MM.1S (cell line): ENCODE measurements at regions not wholly inside any gene's neighbourhood (a gene's known extent, or its start where the extent isn't known, plus 50 kb on each side); places are given as distances from the start of the nearest gene placed in this dataset.

Experiments
- DNase-seq: peaks from one replicate; pipeline ENCODE4 v3.0.0-alpha.2; 2015
- H2AFZ ChIP-seq: fragments of 300-600 bp; sonication (generic); 2 replicates; pipeline ENCODE4 v1.6.0; 2016; ENCODE audit warnings: antibody characterized with exemption, low read length
- H3F3A ChIP-seq: fragments of 300-600 bp; sonication (generic); 2 replicates; pipeline ENCODE4 v1.6.1; 2016; ENCODE audit warnings: mild to moderate bottlenecking, antibody characterized with exemption, low read length, moderate library complexity, mixed read lengths; ENCODE audit not compliant: insufficient read depth
- H3K27ac ChIP-seq: fragments of 300-600 bp; sonication (generic); 2 replicates; pipeline ENCODE4 v1.5.1; 2016; ENCODE audit warnings: mild to moderate bottlenecking, low read length
- H3K27me3 ChIP-seq: fragments of 300-600 bp; sonication (generic); replicated peaks from 2 replicates; pipeline ENCODE4 v1.6.0; 2016; ENCODE audit warnings: low read length; ENCODE audit not compliant: insufficient read depth
- H3K36me3 ChIP-seq: fragments of 300-600 bp; sonication (generic); replicated peaks from 2 replicates; pipeline ENCODE4 v1.6.1; 2016; ENCODE audit warnings: mild to moderate bottlenecking, low read length, mixed read lengths; ENCODE audit not compliant: insufficient read depth
- H3K4me1 ChIP-seq: fragments of 300-600 bp; sonication (generic); 2 replicates; pipeline ENCODE4 v1.6.1; 2016; ENCODE audit warnings: low read length, mixed read lengths
- H3K4me2 ChIP-seq: fragments of 300-600 bp; sonication (generic); 2 replicates; pipeline ENCODE4 v1.6.0; 2016; ENCODE audit warnings: low read depth, low read length
- H3K4me3 ChIP-seq: fragments of 300-600 bp; sonication (generic); 2 replicates; pipeline ENCODE4 v1.5.1; 2016; ENCODE audit warnings: low read length, mixed read lengths
- H3K79me2 ChIP-seq: fragments of 300-600 bp; sonication (generic); 2 replicates; pipeline ENCODE4 v1.6.1; 2016; ENCODE audit warnings: mixed run types, low read length, mixed read lengths
- H3K9ac ChIP-seq: fragments of 300-600 bp; sonication (generic); 2 replicates; pipeline ENCODE4 v1.6.1; 2016; ENCODE audit warnings: low read length, mixed read lengths
- H3K9me2 ChIP-seq: fragments of 300-600 bp; sonication (generic); replicated peaks from 2 replicates; pipeline ENCODE4 v1.6.1; 2016; ENCODE audit warnings: mild to moderate bottlenecking, low read length, mixed read lengths; ENCODE audit not compliant: insufficient read depth
- H3K9me3 ChIP-seq: fragments of 300-600 bp; sonication (generic); replicated peaks from 2 replicates; pipeline ENCODE4 v1.6.1; 2016; ENCODE audit warnings: mild to moderate bottlenecking, low read length, mixed read lengths; ENCODE audit not compliant: insufficient read depth
- H4K20me1 ChIP-seq: fragments of 300-600 bp; sonication (generic); 2 replicates; pipeline ENCODE4 v1.6.1; 2016; ENCODE audit warnings: mild to moderate bottlenecking, low read length, moderate library complexity, mixed read lengths; ENCODE audit not compliant: insufficient read depth
- EZH2 ChIP-seq: fragments of 300-600 bp; sonication (generic); optimal IDR thresholded peaks from 2 replicates; pipeline ENCODE3; 2017; ENCODE audit warnings: low read depth, mild to moderate bottlenecking, antibody characterized with exemption, low read length, mixed read lengths
- EZH2phosphoT487 ChIP-seq: fragments of 300-600 bp; sonication (generic); IDR thresholded peaks from 2 replicates; pipeline ENCODE4 v1.6.1; 2018; ENCODE audit warnings: antibody characterized with exemption, low read length
- TF ChIP-seq, protein P1 (sequence below): fragments of 300-600 bp; sonication (generic); IDR thresholded peaks from 2 replicates; pipeline ENCODE4 v1.5.1; 2016; ENCODE audit warnings: antibody characterized with exemption, low read length, mixed read lengths

DNA sequence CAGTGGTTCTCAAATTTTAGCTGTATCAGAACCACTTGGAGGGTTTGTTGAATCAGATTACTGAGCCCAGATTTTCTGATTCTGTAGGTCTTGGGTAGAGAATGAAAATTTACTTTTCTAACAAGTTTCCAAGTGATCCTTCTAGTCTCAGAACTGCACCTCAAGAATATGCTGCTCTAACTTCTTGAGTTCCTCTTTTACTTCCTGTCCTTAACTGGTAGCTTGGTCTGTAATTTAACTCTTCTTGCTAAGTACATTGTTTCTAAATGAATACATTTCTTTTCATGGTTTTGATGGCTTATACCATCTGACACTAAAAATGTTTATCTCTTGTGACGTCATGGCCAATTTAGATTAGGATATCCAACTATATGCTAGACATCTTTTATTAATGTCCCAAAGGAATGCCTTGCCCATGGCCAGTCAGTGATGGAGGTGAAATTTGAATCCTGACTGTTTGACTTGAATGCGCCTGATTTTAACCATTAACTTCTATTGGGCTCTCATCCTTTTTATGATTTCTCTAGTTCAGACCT is 262.6 kb upstream of the NAALADL2 start:
- no peak overlapping the region for H3K27ac ChIP-seq
- no peak overlapping the region for H3K4me2 ChIP-seq
- H3K27me3 ChIP-seq = no peaks in the 10 kb centered on the region
- H4K20me1 ChIP-seq = no peaks in the 10 kb centered on the region
- no peaks in the 10 kb centered on the region for H3K79me2 ChIP-seq
- H3K4me3 ChIP-seq = no peak overlapping the region
- H3K36me3 ChIP-seq = no peaks in the 10 kb centered on the region
- no peaks in the 10 kb centered on the region for H3K9me3 ChIP-seq
- no peak overlapping the region for H2AFZ ChIP-seq
- TF ChIP-seq EZH2 (no peak), EZH2phosphoT487 (no peak)
- TF ChIP-seq, protein P1, sequence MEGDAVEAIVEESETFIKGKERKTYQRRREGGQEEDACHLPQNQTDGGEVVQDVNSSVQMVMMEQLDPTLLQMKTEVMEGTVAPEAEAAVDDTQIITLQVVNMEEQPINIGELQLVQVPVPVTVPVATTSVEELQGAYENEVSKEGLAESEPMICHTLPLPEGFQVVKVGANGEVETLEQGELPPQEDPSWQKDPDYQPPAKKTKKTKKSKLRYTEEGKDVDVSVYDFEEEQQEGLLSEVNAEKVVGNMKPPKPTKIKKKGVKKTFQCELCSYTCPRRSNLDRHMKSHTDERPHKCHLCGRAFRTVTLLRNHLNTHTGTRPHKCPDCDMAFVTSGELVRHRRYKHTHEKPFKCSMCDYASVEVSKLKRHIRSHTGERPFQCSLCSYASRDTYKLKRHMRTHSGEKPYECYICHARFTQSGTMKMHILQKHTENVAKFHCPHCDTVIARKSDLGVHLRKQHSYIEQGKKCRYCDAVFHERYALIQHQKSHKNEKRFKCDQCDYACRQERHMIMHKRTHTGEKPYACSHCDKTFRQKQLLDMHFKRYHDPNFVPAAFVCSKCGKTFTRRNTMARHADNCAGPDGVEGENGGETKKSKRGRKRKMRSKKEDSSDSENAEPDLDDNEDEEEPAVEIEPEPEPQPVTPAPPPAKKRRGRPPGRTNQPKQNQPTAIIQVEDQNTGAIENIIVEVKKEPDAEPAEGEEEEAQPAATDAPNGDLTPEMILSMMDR = no peak
- no peaks in the 10 kb centered on the region for H3K4me1 ChIP-seq
- no peaks in the 10 kb centered on the region for H3F3A ChIP-seq
- H3K9me2 ChIP-seq = no peaks in the 10 kb centered on the region
- no peak for DNase-seq
- H3K9ac ChIP-seq = no peak overlapping the region

GRCh38 chr3:174598885-174599439 is 260.2 kb upstream of the NAALADL2 start:
- no peaks in the 10 kb centered on the region for H3K79me2 ChIP-seq
- H2AFZ ChIP-seq = no peak overlapping the region
- H3K36me3 ChIP-seq = no peaks in the 10 kb centered on the region
- H3K27ac ChIP-seq = no peak overlapping the region
- H3K27me3 ChIP-seq = no peaks in the 10 kb centered on the region
- no peak overlapping the region for H3K4me2 ChIP-seq
- H3K4me1 ChIP-seq = no peaks in the 10 kb centered on the region
- no peaks in the 10 kb centered on the region for H3K9me2 ChIP-seq
- TF ChIP-seq, protein P1 = no peak
- TF ChIP-seq EZH2phosphoT487 = no peak
- TF ChIP-seq EZH2 = no peak
- DNase-seq = no peak
- H4K20me1 ChIP-seq = no peaks in the 10 kb centered on the region
- H3K4me3 ChIP-seq = no peak overlapping the region
- H3K9me3 ChIP-seq = no peaks in the 10 kb centered on the region
- H3F3A ChIP-seq = no peaks in the 10 kb centered on the region
- H3K9ac ChIP-seq = no peak overlapping the region

GRCh38 chr3:174613173-174613572 is 246.0 kb upstream of the NAALADL2 start:
- no peak for DNase-seq
- Histone ChIP-seq H3K4me2 (no peak overlapping the region), H3K27ac (no peak overlapping the region), H3K27me3 (no peaks in the 10 kb centered on the region), H2AFZ (no peak overlapping the region), H3K4me1 (peaks cover 9% of the 10 kb centered on the region), H3K9ac (no peak overlapping the region), H4K20me1 (no peaks in the 10 kb centered on the region), H3K36me3 (no peaks in the 10 kb centered on the region), H3K9me2 (no peaks in the 10 kb centered on the region), H3K4me3 (no peak overlapping the region), H3F3A (peaks cover 4% of the 10 kb centered on the region), H3K79me2 (no peaks in the 10 kb centered on the region), H3K9me3 (no peaks in the 10 kb centered on the region)
- TF ChIP-seq, protein P1 = no peak
- TF ChIP-seq EZH2 (no peak), EZH2phosphoT487 (no peak)
